Mesenchymal stem cell (in vitro differentiated cells and primary cell): ENCODE measurements at regions not wholly inside any gene's neighbourhood (a gene's known extent, or its start where the extent isn't known, plus 50 kb on each side); places are given as distances from the start of the nearest gene placed in this dataset.

Source experiments
- DNase-seq: peaks from one replicate; pipeline ENCODE4 v3.0.0-alpha.2; 2013
- H2AFZ ChIP-seq: one replicate; pipeline ENCODE4 v1.6.1; 2013; ENCODE audit warnings: low read depth, mild to moderate bottlenecking, control low read depth, inconsistent platforms, low read length, moderate library complexity
- H2AK5ac ChIP-seq: 2 replicates; pipeline ENCODE4 v1.6.1; 2013; ENCODE audit warnings: low read length, moderate library complexity, mild to moderate bottlenecking, inconsistent platforms; ENCODE audit not compliant: severe bottlenecking
- H2BK120ac ChIP-seq: one replicate; pipeline ENCODE4 v1.6.1; 2013; ENCODE audit warnings: low read depth, mild to moderate bottlenecking, inconsistent platforms, low read length, moderate library complexity
- H2BK12ac ChIP-seq, 2 experiments: one replicate each; pipeline ENCODE4 v1.6.1; 2013; ENCODE audit warnings: inconsistent platforms in 2 of 2, low read length in 2 of 2, mild to moderate bottlenecking in 2 of 2, moderate library complexity in 2 of 2, control low read depth in 1 of 2
- H2BK15ac ChIP-seq: one replicate; pipeline ENCODE4 v1.6.1; 2013; ENCODE audit warnings: mild to moderate bottlenecking, low read depth, inconsistent platforms; ENCODE audit not compliant: poor library complexity, severe bottlenecking
- H2BK5ac ChIP-seq: 2 replicates; pipeline ENCODE4 v1.6.1; 2013; ENCODE audit warnings: low read depth, mild to moderate bottlenecking, low read length, control low read depth, inconsistent platforms; ENCODE audit not compliant: poor library complexity, severe bottlenecking
- H3K14ac ChIP-seq, 2 experiments: one replicate each; pipeline ENCODE4 v1.6.1; 2013; ENCODE audit warnings: inconsistent platforms in 2 of 2, low read length in 2 of 2, control low read depth in 1 of 2, mild to moderate bottlenecking in 1 of 2, moderate library complexity in 1 of 2
- H3K18ac ChIP-seq, 2 experiments: one replicate each; pipeline ENCODE4 v1.6.1; 2013; ENCODE audit warnings: inconsistent platforms in 2 of 2, low read length in 2 of 2, control low read depth in 1 of 2, low read depth in 1 of 2, mild to moderate bottlenecking in 1 of 2
- H3K23ac ChIP-seq, 2 experiments: one replicate each; pipeline ENCODE4 v1.6.1; 2013; ENCODE audit warnings: inconsistent platforms in 2 of 2, low read length in 2 of 2, mild to moderate bottlenecking in 2 of 2, moderate library complexity in 2 of 2, control low read depth in 1 of 2
- H3K27ac ChIP-seq: 2 replicates; pipeline ENCODE4 v1.5.1; 2013; ENCODE audit warnings: mild to moderate bottlenecking, moderate library complexity, low read length, control low read depth, inconsistent platforms; ENCODE audit not compliant: poor library complexity, severe bottlenecking
- H3K27me3 ChIP-seq, 2 experiments: 2 replicates each; pipeline versions ENCODE4 v1.6.1 to v1.7.0; 2013; ENCODE audit warnings: low read length in 2 of 2, mild to moderate bottlenecking in 2 of 2, moderate library complexity in 2 of 2, control low read depth in 1 of 2, inconsistent platforms in 1 of 2; ENCODE audit not compliant: control insufficient read depth in 1 of 2, insufficient read depth in 1 of 2
- H3K36me3 ChIP-seq, 2 experiments: 2 replicates each; pipeline versions ENCODE4 v1.6.1 to v1.7.0; 2013; ENCODE audit warnings: low read length in 2 of 2, control low read depth in 1 of 2, inconsistent platforms in 1 of 2, low read depth in 1 of 2, mild to moderate bottlenecking in 1 of 2; ENCODE audit not compliant: insufficient read depth in 2 of 2, control insufficient read depth in 1 of 2
- H3K4ac ChIP-seq, 2 experiments: one replicate each; pipeline ENCODE4 v1.6.1; 2013; ENCODE audit warnings: inconsistent platforms in 2 of 2, low read length in 2 of 2, mild to moderate bottlenecking in 2 of 2, moderate library complexity in 2 of 2, control low read depth in 1 of 2, low read depth in 1 of 2
- H3K4me1 ChIP-seq: 2 replicates; pipeline ENCODE4 v1.6.1; 2013; ENCODE audit warnings: low read depth, low read length, control low read depth; ENCODE audit not compliant: control insufficient read depth, insufficient read depth
- H3K4me2 ChIP-seq: 2 replicates; pipeline ENCODE4 v1.6.1; 2013; ENCODE audit warnings: low read length, mild to moderate bottlenecking, inconsistent platforms; ENCODE audit not compliant: poor library complexity, severe bottlenecking
- H3K4me3 ChIP-seq, 2 experiments: 2 replicates each; pipeline versions ENCODE4 v1.5.1 to v1.7.0; 2013; ENCODE audit warnings: low read length in 2 of 2, mild to moderate bottlenecking in 2 of 2, control low read depth in 1 of 2, low read depth in 1 of 2; ENCODE audit not compliant: insufficient read depth in 1 of 2
- H3K79me1 ChIP-seq: replicated peaks from 2 replicates; pipeline ENCODE4 v1.6.1; 2013; ENCODE audit warnings: mild to moderate bottlenecking, control low read depth, low read length, inconsistent platforms; ENCODE audit not compliant: poor library complexity, severe bottlenecking
- H3K9ac ChIP-seq: 2 replicates; pipeline ENCODE4 v1.7.0; 2013; ENCODE audit warnings: mild to moderate bottlenecking, low read length, moderate library complexity
- H3K9me3 ChIP-seq: 2 replicates; pipeline ENCODE4 v1.7.0; 2013; ENCODE audit warnings: mild to moderate bottlenecking, low read length; ENCODE audit not compliant: control insufficient read depth
- H4K8ac ChIP-seq: one replicate; pipeline ENCODE4 v1.6.1; 2013; ENCODE audit warnings: inconsistent platforms, mild to moderate bottlenecking, low read length, moderate library complexity
- H4K91ac ChIP-seq: one replicate; pipeline ENCODE4 v1.6.1; 2013; ENCODE audit warnings: mild to moderate bottlenecking, low read length, inconsistent platforms
- WGBS: methylation state at CpG from one replicate; pipeline ENCODE4 v1.1.7; 2013; ENCODE audit warnings: mixed read lengths; 5-methylcytosine and 5-hydroxymethylcytosine counted together

DNA sequence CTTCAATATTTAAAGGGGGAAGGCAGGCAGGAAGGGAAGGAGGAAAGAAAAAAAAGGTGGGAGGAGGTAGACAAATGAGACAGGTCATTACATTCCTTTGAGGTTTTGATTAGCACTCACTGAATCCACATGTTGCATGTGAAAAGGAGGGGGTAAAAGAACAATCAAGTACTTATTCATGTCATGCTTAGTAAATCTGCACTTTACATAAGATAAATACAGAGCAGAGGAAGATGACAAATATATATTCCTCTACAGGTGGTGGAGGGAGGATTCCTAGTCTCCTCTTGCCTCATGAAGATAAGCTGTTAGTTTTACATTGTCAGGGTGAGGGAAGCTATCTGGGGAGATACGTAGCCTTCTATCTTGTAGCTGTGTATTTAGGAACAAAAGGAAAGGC, 1645.4 kb upstream of the SPRY2 start:
- Histone ChIP-seq H2BK5ac (no peak overlapping the region), H4K8ac (no peak overlapping the region), H3K36me3 (no peaks in the 10 kb centered on the region), H3K4ac (no peak overlapping the region), H2BK120ac (no peak overlapping the region), H4K91ac (no peak overlapping the region), H3K9me3 (peaks cover 3% of the 10 kb centered on the region), H2AFZ (no peak overlapping the region), H3K27ac (no peak overlapping the region), H3K27me3 (no peaks in the 10 kb centered on the region), H3K4me3 (no peak overlapping the region), H3K9ac (no peak overlapping the region), H2BK15ac (no peak overlapping the region), H3K4me2 (no peak overlapping the region), H3K4me1 (no peaks in the 10 kb centered on the region), H3K18ac (no peak overlapping the region), H2AK5ac (no peak overlapping the region), H2BK12ac (no peak overlapping the region), H3K14ac (no peak overlapping the region), H3K79me1 (no peaks in the 10 kb centered on the region), H3K23ac (no peak overlapping the region)
- no peak for DNase-seq
- 50% methylated on average over 1 of the region's 1 CpG for WGBS

GRCh38 chr13:81957121-81957520, 1616.2 kb upstream of the SPRY2 start:
- H3K4me2 ChIP-seq = no peak overlapping the region
- H3K4ac ChIP-seq = no peak overlapping the region
- no peak overlapping the region for H2BK120ac ChIP-seq
- H3K4me1 ChIP-seq = no peaks in the 10 kb centered on the region
- no peaks in the 10 kb centered on the region for H3K27me3 ChIP-seq
- H2BK15ac ChIP-seq = no peak overlapping the region
- H4K8ac ChIP-seq = peak overlapping the region; percentile 37
- no peak overlapping the region for H2BK12ac ChIP-seq
- H3K18ac ChIP-seq = no peak overlapping the region
- DNase-seq = no peak
- H3K14ac ChIP-seq = no peak overlapping the region
- H3K27ac ChIP-seq = no peak overlapping the region
- H3K9ac ChIP-seq = no peak overlapping the region
- H3K36me3 ChIP-seq = no peaks in the 10 kb centered on the region
- H2AK5ac ChIP-seq = no peak overlapping the region
- H2AFZ ChIP-seq = no peak overlapping the region
- no peak overlapping the region for H3K4me3 ChIP-seq
- H3K23ac ChIP-seq = no peak overlapping the region
- peak overlapping the region; percentile 15 for H4K91ac ChIP-seq
- H3K79me1 ChIP-seq = no peaks in the 10 kb centered on the region
- H2BK5ac ChIP-seq = no peak overlapping the region
- H3K9me3 ChIP-seq = peaks cover 11% of the 10 kb centered on the region

DNA sequence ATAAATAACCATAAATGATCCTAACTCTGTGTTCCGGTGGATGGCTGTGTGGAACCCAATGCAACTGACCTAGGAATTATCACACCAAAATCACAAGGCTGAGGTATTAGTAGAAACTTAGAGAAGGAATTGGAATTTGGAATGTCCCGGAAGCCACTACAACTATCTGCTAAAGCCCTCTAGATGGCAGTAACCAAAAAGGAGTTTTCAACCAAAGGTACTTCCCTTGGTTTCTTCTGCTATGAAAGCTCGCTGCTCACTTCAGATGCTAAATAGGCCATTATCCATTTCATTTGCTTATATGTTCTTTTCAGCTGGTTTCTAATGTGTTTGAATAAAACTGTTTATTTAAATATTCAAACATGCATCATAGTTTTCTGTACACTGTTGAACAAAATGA, 1589.1 kb upstream of the SPRY2 start:
- peak; percentile 48 for DNase-seq
- H3K27ac ChIP-seq = no peak overlapping the region
- no peak overlapping the region for H2BK120ac ChIP-seq
- no peak overlapping the region for H3K14ac ChIP-seq
- H3K36me3 ChIP-seq = no peaks in the 10 kb centered on the region
- H2BK15ac ChIP-seq = no peak overlapping the region
- no peak overlapping the region for H4K91ac ChIP-seq
- no peak overlapping the region for H2AFZ ChIP-seq
- WGBS = no CpG with 5 or more reads among the region's 3 CpGs
- H3K79me1 ChIP-seq = no peaks in the 10 kb centered on the region
- no peak overlapping the region for H3K4ac ChIP-seq
- H2BK5ac ChIP-seq = no peak overlapping the region
- no peaks in the 10 kb centered on the region for H3K9me3 ChIP-seq
- H3K18ac ChIP-seq = no peak overlapping the region
- H3K4me2 ChIP-seq = no peak overlapping the region
- H2AK5ac ChIP-seq = no peak overlapping the region
- no peaks in the 10 kb centered on the region for H3K27me3 ChIP-seq
- no peak overlapping the region for H3K4me3 ChIP-seq
- no peaks in the 10 kb centered on the region for H3K4me1 ChIP-seq
- H4K8ac ChIP-seq = no peak overlapping the region
- no peak overlapping the region for H3K9ac ChIP-seq
- no peak overlapping the region for H3K23ac ChIP-seq
- no peak overlapping the region for H2BK12ac ChIP-seq

- no peak overlapping the region for H3K4ac ChIP-seq
- no peak overlapping the region for H3K14ac ChIP-seq
- H2BK12ac ChIP-seq = no peak overlapping the region
- H2BK5ac ChIP-seq = no peak overlapping the region
- no peak overlapping the region for H2BK120ac ChIP-seq
- H3K9ac ChIP-seq = no peak overlapping the region
- no peak overlapping the region for H3K27ac ChIP-seq
- DNase-seq = peak; percentile 17
- no peaks in the 10 kb centered on the region for H3K4me1 ChIP-seq
- H3K27me3 ChIP-seq = no peaks in the 10 kb centered on the region
- H2AFZ ChIP-seq = no peak overlapping the region
- no peak overlapping the region for H3K4me3 ChIP-seq
- H3K23ac ChIP-seq = no peak overlapping the region
- no peaks in the 10 kb centered on the region for H3K9me3 ChIP-seq
- no peak overlapping the region for H4K91ac ChIP-seq
- no peak overlapping the region for H4K8ac ChIP-seq
- H3K18ac ChIP-seq = no peak overlapping the region
- H3K79me1 ChIP-seq = no peaks in the 10 kb centered on the region
- no peak overlapping the region for H2AK5ac ChIP-seq
- no peaks in the 10 kb centered on the region for H3K36me3 ChIP-seq
- H3K4me2 ChIP-seq = no peak overlapping the region
- no peak overlapping the region for H2BK15ac ChIP-seq
These were observed 1586.4 kb upstream of the SPRY2 start for GRCh38 chr13:81927347-81927746.
